ENCODE measurements at regions not wholly inside any gene's neighbourhood (a gene's known extent, or its start where the extent isn't known, plus 50 kb on each side); places are given as distances from the start of the nearest gene placed in this dataset.

- dilution Hi-C loops (cut with MboI; ENCODE audit: extremely low pct_ligation_motif_present, low sequenced_read_pairs), result no loop called here
- H3K27me3 ChIP-seq (ENCODE audit: control insufficient read depth, extremely low read depth, insufficient read depth, low read length), result no peaks in the 10 kb centered on the region
- H3K79me2 ChIP-seq (ENCODE audit: control insufficient read depth, insufficient read depth, low read length), result no peaks in the 10 kb centered on the region
- no peak overlapping the region for H3K4me3 ChIP-seq (ENCODE audit: control insufficient read depth in 2 of 3, extremely low read depth in 1 of 3, insufficient read depth in 2 of 3, low read depth in 1 of 3, low read length in 3 of 3)
- DNase-seq (ENCODE audit: low read depth, low spot score) (peak; percentile 97), FAIRE-seq (peak; percentile 100)
- peak overlapping the region; percentile 75 for H2AFZ ChIP-seq (ENCODE audit: control insufficient read depth, low read length)
- H4K20me1 ChIP-seq (ENCODE audit: control insufficient read depth, extremely low read depth, insufficient read depth, low read length), result no peaks in the 10 kb centered on the region
- no peaks in the 10 kb centered on the region for H3K36me3 ChIP-seq (ENCODE audit: control insufficient read depth in 2 of 2, extremely low read depth in 1 of 2, insufficient read depth in 2 of 2, low read length in 2 of 2)
- no peaks in the 10 kb centered on the region for H3K9me1 ChIP-seq (ENCODE audit: control insufficient read depth, extremely low read depth, insufficient read depth, low read length)
- no peaks in the 10 kb centered on the region for H3K9me3 ChIP-seq (ENCODE audit: control insufficient read depth, low read depth, low read length)
- peak overlapping the region; percentile 30 for H3K4me2 ChIP-seq (ENCODE audit: control insufficient read depth, extremely low read depth, insufficient read depth, low read depth, low read length)
- peak overlapping the region; percentile 1 for H3K9ac ChIP-seq (ENCODE audit: control insufficient read depth, extremely low read depth, insufficient read depth, low read length)
- TF ChIP-seq EZH2 (IDR thresholded peaks at IDR 0.05; ENCODE audit: low read length), result no peak
- TF ChIP-seq CTCF (optimal IDR thresholded peaks at IDR 0.05 in 1 of 3, IDR thresholded peaks at IDR 0.05 in 1 of 3, conservative IDR thresholded peaks at IDR 0.05 in 1 of 3; ENCODE audit: extremely low read depth in 1 of 3, insufficient read depth in 2 of 3, low read length in 3 of 3), result no peak
- H3K27ac ChIP-seq (ENCODE audit: control insufficient read depth, insufficient read depth, low read length), result peak overlapping the region; percentile 78
- peaks cover 33% of the 10 kb centered on the region for H3K4me1 ChIP-seq (ENCODE audit: control insufficient read depth, extremely low read depth, insufficient read depth, low read length)
These were observed 299.8 kb downstream of the TLE1 start for GRCh38 chr9:81389569-81389993.

- Histone ChIP-seq H3K9me1 (ENCODE audit: control insufficient read depth, extremely low read depth, insufficient read depth, low read length) (no peaks in the 10 kb centered on the region), H3K27me3 (ENCODE audit: control insufficient read depth, extremely low read depth, insufficient read depth, low read length) (no peaks in the 10 kb centered on the region), H4K20me1 (ENCODE audit: control insufficient read depth, extremely low read depth, insufficient read depth, low read length) (no peaks in the 10 kb centered on the region), H3K4me2 (ENCODE audit: control insufficient read depth, extremely low read depth, insufficient read depth, low read depth, low read length) (peak overlapping the region; percentile 30), H3K79me2 (ENCODE audit: control insufficient read depth, insufficient read depth, low read length) (no peaks in the 10 kb centered on the region), H3K36me3 (ENCODE audit: control insufficient read depth in 2 of 2, extremely low read depth in 1 of 2, insufficient read depth in 2 of 2, low read length in 2 of 2) (no peaks in the 10 kb centered on the region), H3K27ac (ENCODE audit: control insufficient read depth, insufficient read depth, low read length) (peak overlapping the region; percentile 78), H3K9me3 (ENCODE audit: control insufficient read depth, low read depth, low read length) (no peaks in the 10 kb centered on the region), H3K4me3 (ENCODE audit: control insufficient read depth in 2 of 3, extremely low read depth in 1 of 3, insufficient read depth in 2 of 3, low read depth in 1 of 3, low read length in 3 of 3) (no peak overlapping the region), H2AFZ (ENCODE audit: control insufficient read depth, low read length) (no peak overlapping the region), H3K9ac (ENCODE audit: control insufficient read depth, extremely low read depth, insufficient read depth, low read length) (no peak overlapping the region), H3K4me1 (ENCODE audit: control insufficient read depth, extremely low read depth, insufficient read depth, low read length) (peaks cover 33% of the 10 kb centered on the region)
- DNase-seq (ENCODE audit: low read depth, low spot score), result no peak
- dilution Hi-C loops (cut with MboI; ENCODE audit: extremely low pct_ligation_motif_present, low sequenced_read_pairs), result no loop called here
- TF ChIP-seq EZH2 (IDR thresholded peaks at IDR 0.05; ENCODE audit: low read length), result no peak
- FAIRE-seq, result peak; percentile 9
These were observed 300.5 kb downstream of the TLE1 start for GRCh38 chr9:81388831-81389230.
